OCI-LY1 (cell line): ENCODE measurements at regions not wholly inside any gene's neighbourhood (a gene's known extent, or its start where the extent isn't known, plus 50 kb on each side); places are given as distances from the start of the nearest gene placed in this dataset.

ENCODE experiments used
- H2AFZ ChIP-seq: fragments of 200-600 bp; sonication (generic), shearing (Covaris generic); 2 replicates; pipeline ENCODE4 v1.6.0; 2014; ENCODE audit warnings: antibody characterized with exemption, mild to moderate bottlenecking, low read length
- H3F3A ChIP-seq: fragments of 200-600 bp; sonication (generic), shearing (Covaris generic); 2 replicates; pipeline ENCODE4 v1.6.0; 2014; ENCODE audit warnings: mild to moderate bottlenecking, antibody characterized with exemption, low read length, moderate library complexity; ENCODE audit not compliant: insufficient read depth
- H3K27ac ChIP-seq: fragments of 200-600 bp; sonication (generic); 2 replicates; pipeline ENCODE4 v1.5.1; 2014; ENCODE audit warnings: low read length, mixed run types, mild to moderate bottlenecking, low read depth; ENCODE audit not compliant: poor library complexity, severe bottlenecking
- H3K27me3 ChIP-seq: fragments of 200-600 bp; sonication (generic); 2 replicates; pipeline ENCODE4 v1.6.0; 2014; ENCODE audit warnings: antibody characterized with exemption, mild to moderate bottlenecking, low read length, moderate library complexity; ENCODE audit not compliant: insufficient read depth
- H3K36me3 ChIP-seq: fragments of 200-600 bp; sonication (generic); 2 replicates; pipeline ENCODE4 v1.6.1; 2014; ENCODE audit warnings: mild to moderate bottlenecking, antibody characterized with exemption, low read length, moderate library complexity, mixed read lengths; ENCODE audit not compliant: insufficient read depth
- H3K4me1 ChIP-seq: fragments of 200-600 bp; sonication (generic); 2 replicates; pipeline ENCODE4 v1.5.1; 2014; ENCODE audit warnings: mild to moderate bottlenecking, low read length, moderate library complexity; ENCODE audit not compliant: insufficient read depth, severe bottlenecking
- H3K4me2 ChIP-seq: fragments of 200-600 bp; sonication (generic), shearing (Covaris generic); 2 replicates; pipeline ENCODE4 v1.6.1; 2014; ENCODE audit warnings: low read length
- H3K4me3 ChIP-seq: fragments of 200-600 bp; sonication (generic); 2 replicates; pipeline ENCODE4 v1.5.1; 2014; ENCODE audit warnings: low read length, low read depth, mild to moderate bottlenecking, mixed read lengths; ENCODE audit not compliant: poor library complexity, severe bottlenecking
- H3K79me2 ChIP-seq: fragments of 200-600 bp; shearing (Covaris generic); 2 replicates; pipeline ENCODE4 v1.6.1; 2016; ENCODE audit warnings: mixed run types, low read length, mixed read lengths; ENCODE audit not compliant: insufficient read depth
- H3K9ac ChIP-seq: fragments of 200-600 bp; sonication (generic), shearing (Covaris generic); 2 replicates; pipeline ENCODE4 v1.6.1; 2014; ENCODE audit warnings: mild to moderate bottlenecking, low read length, mixed read lengths
- H3K9me2 ChIP-seq: fragments of 200-600 bp; sonication (generic), shearing (Covaris generic); 2 replicates; pipeline ENCODE4 v1.6.1; 2014; ENCODE audit warnings: low read depth, mild to moderate bottlenecking, low read length, mixed read lengths
- H3K9me3 ChIP-seq: fragments of 200-600 bp; shearing (Covaris generic); 2 replicates; pipeline ENCODE4 v1.6.1; 2014; ENCODE audit warnings: low read length, mixed read lengths
- H4K20me1 ChIP-seq: fragments of 200-600 bp; sonication (generic), shearing (Covaris generic); 2 replicates; pipeline ENCODE4 v1.6.0; 2016; ENCODE audit warnings: mild to moderate bottlenecking, low read length; ENCODE audit not compliant: insufficient read depth
- CTCF ChIP-seq: fragments of 200-600 bp; sonication (generic), shearing (Covaris generic); IDR thresholded peaks from 2 replicates; pipeline ENCODE4 v1.5.1; 2017; ENCODE audit warnings: mild to moderate bottlenecking, antibody characterized with exemption, low read length, moderate library complexity, mixed read lengths
- EZH2 ChIP-seq: fragments of 200-600 bp; sonication (generic), shearing (Covaris generic); IDR thresholded peaks from 2 replicates; pipeline ENCODE4 v1.8.0; 2017; ENCODE audit warnings: borderline replicate concordance, mixed run types, mild to moderate bottlenecking, antibody characterized with exemption, low read length, moderate library complexity, mixed read lengths

- Histone ChIP-seq H3K4me3 (no peak overlapping the region), H3K79me2 (no peaks in the 10 kb centered on the region), H3K27me3 (no peaks in the 10 kb centered on the region), H3K9me2 (no peaks in the 10 kb centered on the region), H3K36me3 (no peaks in the 10 kb centered on the region), H3F3A (no peaks in the 10 kb centered on the region), H2AFZ (no peak overlapping the region), H3K4me2 (no peak overlapping the region), H4K20me1 (no peaks in the 10 kb centered on the region), H3K4me1 (no peaks in the 10 kb centered on the region), H3K27ac (no peak overlapping the region), H3K9me3 (no peaks in the 10 kb centered on the region), H3K9ac (no peak overlapping the region)
- TF ChIP-seq CTCF (no peak), EZH2 (no peak)
These were observed 445.8 kb downstream of the HTR1B start for GRCh38 chr6:77017537-77017936.

GRCh38 chr6:77015350-77015749 is 447.9 kb downstream of the HTR1B start:
- Histone ChIP-seq H3K27ac (no peak overlapping the region), H2AFZ (no peak overlapping the region), H3K9ac (no peak overlapping the region), H3K4me2 (no peak overlapping the region), H3K27me3 (no peaks in the 10 kb centered on the region), H3K4me3 (no peak overlapping the region), H4K20me1 (no peaks in the 10 kb centered on the region), H3K9me2 (no peaks in the 10 kb centered on the region), H3K79me2 (no peaks in the 10 kb centered on the region), H3K36me3 (no peaks in the 10 kb centered on the region), H3F3A (no peaks in the 10 kb centered on the region), H3K4me1 (no peaks in the 10 kb centered on the region), H3K9me3 (no peaks in the 10 kb centered on the region)
- TF ChIP-seq EZH2 (no peak), CTCF (no peak)

- Histone ChIP-seq H3K9ac (no peak overlapping the region), H3K79me2 (no peaks in the 10 kb centered on the region), H3K9me3 (no peaks in the 10 kb centered on the region), H3K27ac (no peak overlapping the region), H3K9me2 (no peaks in the 10 kb centered on the region), H3F3A (no peaks in the 10 kb centered on the region), H3K36me3 (no peaks in the 10 kb centered on the region), H3K4me2 (no peak overlapping the region), H2AFZ (no peak overlapping the region), H3K4me1 (no peaks in the 10 kb centered on the region), H3K27me3 (no peaks in the 10 kb centered on the region), H4K20me1 (no peaks in the 10 kb centered on the region), H3K4me3 (no peak overlapping the region)
- TF ChIP-seq EZH2 (no peak), CTCF (no peak)
These were observed 451.3 kb downstream of the HTR1B start for GRCh38 chr6:77011929-77012545.
